ENCODE measurements at regions not wholly inside any gene's neighbourhood (a gene's known extent, or its start where the extent isn't known, plus 50 kb on each side); places are given as distances from the start of the nearest gene placed in this dataset.

DNA sequence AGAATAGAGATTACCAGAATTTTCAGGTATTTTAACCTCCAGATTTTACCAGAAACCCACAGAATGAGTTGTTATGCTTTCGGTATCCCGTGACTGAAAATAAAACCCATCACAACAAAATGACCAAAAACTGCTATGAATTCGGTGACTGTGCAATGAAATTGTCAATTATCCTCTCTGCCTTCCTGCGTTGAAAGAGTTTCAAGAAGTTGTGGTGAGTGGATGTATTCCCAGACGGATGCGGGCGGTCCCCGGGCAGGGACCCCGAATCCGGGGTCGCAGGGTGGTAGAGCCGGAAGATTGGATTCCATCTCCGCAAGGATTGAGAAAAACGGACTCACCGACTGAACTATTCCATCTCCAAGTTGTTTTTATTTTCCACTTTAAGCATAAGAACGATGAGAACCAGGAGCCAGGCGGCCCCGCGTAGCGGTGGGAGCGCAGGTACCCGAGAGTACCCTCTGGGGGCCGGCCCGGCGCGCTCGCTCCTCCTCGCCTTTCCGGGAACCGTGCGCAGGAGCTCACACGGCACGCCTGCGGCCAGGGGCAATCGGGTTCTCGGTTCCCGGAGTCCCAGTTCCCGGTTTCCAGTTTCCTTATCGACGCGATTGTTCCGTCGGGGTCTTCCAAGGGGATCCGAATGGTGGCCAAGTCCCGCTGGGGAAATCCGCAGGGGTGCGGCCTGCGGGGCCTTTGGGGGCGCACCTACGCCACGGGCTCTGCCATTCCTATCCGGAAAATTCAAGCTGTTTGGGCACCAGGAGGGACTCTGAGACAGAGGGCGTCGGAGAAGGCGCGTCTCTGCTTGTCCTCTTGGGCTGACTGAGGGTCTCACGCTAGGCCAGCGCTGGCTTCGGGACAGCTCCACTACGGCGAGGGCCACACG, 104.9 kb upstream of the PRDM1 start:
- TF ChIP-seq, protein P1, sequence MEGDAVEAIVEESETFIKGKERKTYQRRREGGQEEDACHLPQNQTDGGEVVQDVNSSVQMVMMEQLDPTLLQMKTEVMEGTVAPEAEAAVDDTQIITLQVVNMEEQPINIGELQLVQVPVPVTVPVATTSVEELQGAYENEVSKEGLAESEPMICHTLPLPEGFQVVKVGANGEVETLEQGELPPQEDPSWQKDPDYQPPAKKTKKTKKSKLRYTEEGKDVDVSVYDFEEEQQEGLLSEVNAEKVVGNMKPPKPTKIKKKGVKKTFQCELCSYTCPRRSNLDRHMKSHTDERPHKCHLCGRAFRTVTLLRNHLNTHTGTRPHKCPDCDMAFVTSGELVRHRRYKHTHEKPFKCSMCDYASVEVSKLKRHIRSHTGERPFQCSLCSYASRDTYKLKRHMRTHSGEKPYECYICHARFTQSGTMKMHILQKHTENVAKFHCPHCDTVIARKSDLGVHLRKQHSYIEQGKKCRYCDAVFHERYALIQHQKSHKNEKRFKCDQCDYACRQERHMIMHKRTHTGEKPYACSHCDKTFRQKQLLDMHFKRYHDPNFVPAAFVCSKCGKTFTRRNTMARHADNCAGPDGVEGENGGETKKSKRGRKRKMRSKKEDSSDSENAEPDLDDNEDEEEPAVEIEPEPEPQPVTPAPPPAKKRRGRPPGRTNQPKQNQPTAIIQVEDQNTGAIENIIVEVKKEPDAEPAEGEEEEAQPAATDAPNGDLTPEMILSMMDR (IDR thresholded peaks at IDR 0.05; ENCODE audit: low read length, missing control alignments): no peak
- no peak overlapping the region for H3K4me3 ChIP-seq (replicated peaks; ENCODE audit: low read depth, low read length)
- no peak for DNase-seq (ENCODE audit: low read depth)

DNA sequence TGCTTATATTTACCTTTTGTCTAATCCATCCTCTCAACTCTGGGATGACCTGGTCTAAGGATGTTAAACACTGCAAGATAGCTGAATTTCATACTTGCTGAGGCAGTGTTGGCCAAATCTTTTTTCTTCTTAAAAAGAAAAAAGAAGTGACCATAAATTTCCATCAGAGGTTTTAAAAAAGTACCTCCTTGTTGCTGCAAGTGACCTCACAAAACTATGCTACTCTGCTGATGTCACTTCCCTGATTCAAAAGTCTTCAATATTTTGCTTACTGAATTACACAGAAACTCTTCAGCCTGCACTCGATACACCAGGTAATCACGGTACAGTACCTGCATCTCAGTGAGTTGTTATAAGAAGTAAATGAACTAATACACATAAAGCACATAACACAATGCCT, 107.2 kb upstream of the PRDM1 start:
- DNase-seq (ENCODE audit: low read depth): no peak
- TF ChIP-seq, protein P1 (IDR thresholded peaks at IDR 0.05; ENCODE audit: low read length, missing control alignments): no peak

DNA sequence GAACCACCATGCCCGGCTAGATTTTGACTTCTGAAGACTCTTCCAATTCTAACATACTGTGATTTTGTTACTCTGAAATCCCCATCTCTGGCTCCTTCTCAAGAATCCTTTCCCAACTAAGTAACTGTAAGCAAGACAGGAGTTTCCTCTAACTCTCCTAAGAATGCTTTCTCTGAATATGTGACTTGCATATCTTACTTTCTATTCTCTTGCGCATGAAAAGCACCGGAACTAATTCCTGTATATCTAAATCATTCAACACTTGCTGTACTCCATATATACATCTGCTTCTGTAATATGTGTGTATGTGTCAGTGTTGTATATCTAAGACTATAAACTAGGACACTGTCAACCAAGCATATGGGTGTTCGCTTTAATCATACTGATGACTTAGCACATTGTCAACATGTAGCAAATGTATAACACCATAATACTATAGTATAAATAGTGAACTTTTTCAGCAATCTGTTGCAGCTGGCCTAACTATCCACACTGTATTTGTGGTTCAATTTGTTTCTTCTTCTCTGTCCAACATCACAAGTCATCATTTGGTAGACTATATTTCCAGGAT, 108.1 kb upstream of the PRDM1 start:
- no peak overlapping the region for H3K4me3 ChIP-seq (replicated peaks; ENCODE audit: low read depth, low read length)
- TF ChIP-seq, protein P1 (IDR thresholded peaks at IDR 0.05; ENCODE audit: low read length, missing control alignments): no peak
- DNase-seq (ENCODE audit: low read depth): no peak

More for the DNA sequence above, 107.2 kb upstream of the PRDM1 start:
- H3K4me3 ChIP-seq (replicated peaks; ENCODE audit: low read depth, low read length): no peak overlapping the region

DNA sequence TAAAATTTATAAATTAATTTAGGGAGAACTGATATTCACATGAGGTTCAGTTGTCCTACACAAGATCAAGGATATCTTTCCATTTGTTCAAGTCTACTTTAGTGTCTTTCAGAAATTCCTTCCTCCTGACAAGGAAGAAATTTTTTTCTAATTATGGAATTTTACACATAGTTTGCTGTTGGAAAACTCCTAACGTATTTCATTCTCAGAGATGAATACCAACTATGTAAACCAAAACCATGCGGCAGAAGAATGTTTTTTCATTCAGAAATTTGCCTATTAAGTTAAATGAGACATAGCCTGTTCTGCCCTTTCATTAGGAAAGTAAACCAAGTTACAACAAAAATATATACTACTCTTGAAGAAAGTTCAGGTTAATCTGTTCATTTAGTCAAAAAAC, 111.2 kb upstream of the PRDM1 start:
- H3K4me3 ChIP-seq (replicated peaks; ENCODE audit: low read depth, low read length): no peak overlapping the region
- no peak for DNase-seq (ENCODE audit: low read depth)
- TF ChIP-seq, protein P1 (IDR thresholded peaks at IDR 0.05; ENCODE audit: low read length, missing control alignments): no peak

DNA sequence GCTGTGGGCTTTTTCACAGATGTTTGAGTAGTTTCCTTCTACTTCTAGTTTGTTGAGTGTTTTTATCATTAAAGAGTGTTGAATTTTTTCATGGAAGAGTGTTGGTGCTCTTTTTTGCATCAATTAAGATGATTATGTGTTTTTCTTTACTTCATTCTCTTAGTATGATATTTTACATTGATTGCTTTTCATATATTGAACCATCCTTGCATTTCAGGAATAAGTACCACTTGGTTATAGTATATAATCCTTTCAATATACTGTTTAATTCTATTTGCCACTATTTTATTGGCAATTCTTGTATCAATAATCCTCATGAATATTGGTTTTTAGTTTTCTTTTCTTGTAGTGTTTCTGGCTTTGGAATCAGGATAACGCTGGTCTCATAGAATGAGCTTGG, 113.7 kb upstream of the PRDM1 start:
- DNase-seq (ENCODE audit: low read depth): no peak
- no peak overlapping the region for H3K4me3 ChIP-seq (replicated peaks; ENCODE audit: low read depth, low read length)
- TF ChIP-seq, protein P1 (IDR thresholded peaks at IDR 0.05; ENCODE audit: low read length, missing control alignments): no peak

DNA sequence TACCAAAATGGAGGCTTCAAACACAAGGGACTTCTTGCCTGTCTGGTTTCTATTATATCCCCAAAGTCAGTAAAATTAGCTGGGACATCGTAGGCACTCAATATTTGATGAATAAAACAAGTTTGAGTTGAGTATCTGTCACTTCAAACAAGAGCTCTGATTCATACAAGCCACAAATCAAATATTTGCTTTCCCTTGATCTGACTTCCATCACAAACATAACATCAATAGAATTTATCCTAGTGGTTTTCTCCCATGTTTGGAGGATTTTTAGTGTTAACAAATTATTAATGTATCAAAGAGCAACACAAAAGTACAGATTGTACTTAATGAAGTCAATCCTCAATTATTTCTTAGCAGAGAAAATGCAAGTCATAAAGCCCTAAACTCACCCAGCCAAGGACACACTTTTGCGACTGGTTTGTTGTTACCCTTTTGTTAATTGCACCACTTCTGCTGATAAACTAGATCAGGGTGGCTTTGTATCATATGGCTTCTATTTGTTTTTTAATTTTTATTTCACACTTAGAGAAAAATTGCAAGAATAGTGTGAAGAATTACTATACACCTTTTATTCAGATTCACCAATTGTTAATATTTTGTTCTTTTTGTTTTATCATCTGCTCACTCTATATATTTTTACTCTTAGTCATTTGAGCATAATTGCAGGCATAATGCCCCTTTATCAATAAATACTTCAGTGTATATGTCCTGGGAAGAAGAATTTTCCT, 117.4 kb upstream of the PRDM1 start:
- H3K4me3 ChIP-seq (replicated peaks; ENCODE audit: low read depth, low read length): no peak overlapping the region
- TF ChIP-seq, protein P1 (IDR thresholded peaks at IDR 0.05; ENCODE audit: low read length, missing control alignments): no peak
- no peak for DNase-seq (ENCODE audit: low read depth)

Measured in fibroblast of pulmonary artery (primary cell).